Heart right ventricle (tissue), 16 donors: ENCODE measurements at regions not wholly inside any gene's neighbourhood (a gene's known extent, or its start where the extent isn't known, plus 50 kb on each side); places are given as distances from the start of the nearest gene placed in this dataset.

Experiments
- ATAC-seq, 8 donors: fragments of 200-7000 bp; cut with Tn5 transposase; one replicate each; pipeline ENCODE4 v1.9.1; 2020; ENCODE audit warnings: mild to moderate bottlenecking in 8 of 8, moderate library complexity in 8 of 8, moderate number of reproducible peaks in 1 of 8
- DNase-seq, 2 donors: peaks; one replicate each; pipeline ENCODE4 v3.0.0-alpha.2; 2020
- H3K27ac ChIP-seq, 10 donors: fragments of 200-600 bp; sonication (generic) in 2 of 10; one replicate each; pipeline versions ENCODE4 v1.5.0 to v1.8.0; 2020 to 2022; ENCODE audit warnings: mild to moderate bottlenecking in 3 of 10
- H3K27me3 ChIP-seq, 7 donors: fragments of 200-600 bp; one replicate each; pipeline ENCODE4 v1.8.0; 2021 to 2022; ENCODE audit warnings: mild to moderate bottlenecking in 2 of 7
- H3K36me3 ChIP-seq, 9 donors: fragments of 200-600 bp; sonication (generic) in 1 of 9; one replicate each; pipeline versions ENCODE4 v1.5.0 to v1.8.0; 2020 to 2022; ENCODE audit warnings: mild to moderate bottlenecking in 2 of 9
- H3K4me1 ChIP-seq, 9 donors: fragments of 200-600 bp; sonication (generic) in 1 of 9; one replicate each; pipeline versions ENCODE4 v1.5.0 to v1.8.0; 2020 to 2022; ENCODE audit warnings: mild to moderate bottlenecking in 4 of 9
- H3K4me3 ChIP-seq, 10 donors: fragments of 200-600 bp; sonication (generic) in 2 of 10; one replicate each; pipeline versions ENCODE4 v1.5.0 to v1.8.0; 2020 to 2022; ENCODE audit warnings: mild to moderate bottlenecking in 7 of 10, moderate library complexity in 2 of 10
- H3K9me3 ChIP-seq, 11 donors: fragments of 200-600 bp in 10 of 11; sonication (generic) in 2 of 11; one replicate each; pipeline versions ENCODE4 v1.5.0 to v1.8.0; 2013 to 2022; ENCODE audit warnings: mild to moderate bottlenecking in 2 of 11, control low read depth in 1 of 11, moderate library complexity in 1 of 11
- CTCF ChIP-seq, 9 donors: fragments of 200-600 bp; sonication (generic) in 2 of 9; IDR thresholded peaks; one replicate each; pipeline versions ENCODE4 v1.5.0 to v1.8.0; 2021 to 2022; ENCODE audit warnings: antibody characterized with exemption in 9 of 9, mild to moderate bottlenecking in 5 of 9, moderate library complexity in 1 of 9
- WGBS, 2 donors: extraction: QIAGEN DNeasy Blood & Tissue Kit; methylation state at CpG; one replicate each; pipeline ENCODE4 v1.1.7; 2013; ENCODE audit warnings: inconsistent platforms in 1 of 2; 5-methylcytosine and 5-hydroxymethylcytosine counted together
- intact Hi-C, 10 donors: fragments of 100-400 bp; cut with DNase I; formaldehyde crosslinking; loops; one replicate each; pipeline versions ENCODE4 v1.11.1 to v1.14.2; 2022
- donor health status: Arrhythmogenic right ventricular cardiomyopathy.
- donor health status: ischemic (EF 13 %, LVEDD 7.1; RV severe dilation, severe dysfunction).
- donor health status: healthy with polysubstance abuse.
- donor health status: DM: no; HTN: yes; CAD: no.
- donor health status: DM: no; HTN: no; CAD: no.
- donor health status: ischemic (EF 25% LVEDD 6.9; RV normal size, moderate dysfunction).
- donor health status: ischemic (EF 25% LVEDD 5.7; RV mildly dilated, moderate dysfunction).
- donor health status: healthy.
- donor health status: DM: yes; HTN: yes; CAD: no.
- donor health status: Ischemic cardiomyopathy.
- donor health status: ischemic (EF 35%, LVEDD 5.7; RV mildly dilated, moderate dysfunction).
- donor health status: nonischemic (EF 11% LVEDD 7.7; RV severe dilation, severe dysfunction).
- donor health status: DM: yes; HTN: yes; CAD: no.
- donor health status: PGD.
- donor health status: ischemic (EF 29% LVEDD 5.4; RV normal size, mild dysfunction).
- donor health status: nonischemic (EF 23%, LVEDD 6.1; RV moderate dilation, normal function).

- ATAC-seq (peak in 6 of 8 donors; percentile 6 to 51 (median 32)), DNase-seq (no peak)
- Histone ChIP-seq H3K9me3 (no peaks in the 10 kb centered on the region), H3K27ac (peak overlapping the region in 9 of 10 donors; percentile 32 to 77 (median 50)), H3K27me3 (no peaks in the 10 kb centered on the region), H3K4me3 (no peak overlapping the region), H3K4me1 (peaks cover 5 to 60% (median 53%) of the 10 kb centered on the region in 9 donors), H3K36me3 (no peaks in the 10 kb centered on the region)
- TF ChIP-seq CTCF (IDR thresholded peaks at IDR 0.05), result no peak
- WGBS, 2 donors, result 54 to 71% methylated on average over 2 of the region's 2 CpGs
- intact Hi-C loops, result loop anchor here in 3 of 10 donors (5.0 to 10.0 kb wide), 2 partner anchors 47 to 69 kb away; partner anchors contain the start of gene CD44 (in 2 of the 3)
Observed at GRCh38 chr11:35088226-35088625, 50.7 kb upstream of the CD44 start.

- intact Hi-C loops, result loop anchor here in 3 of 10 donors (5.0 to 10.0 kb wide), 2 partner anchors 46 to 69 kb away; partner anchors contain the start of gene CD44 (in 2 of the 3)
- H3K36me3 ChIP-seq, result no peaks in the 10 kb centered on the region
- ATAC-seq, result peak in 3 of 8 donors; percentile 2 to 25 (median 18)
- peaks cover 5 to 55% (median 49%) of the 10 kb centered on the region in 9 donors for H3K4me1 ChIP-seq
- no peaks in the 10 kb centered on the region for H3K9me3 ChIP-seq
- DNase-seq, result no peak
- no peak for TF ChIP-seq CTCF (IDR thresholded peaks at IDR 0.05)
- H3K27ac ChIP-seq, result peak overlapping the region in 8 of 10 donors; percentile 40 to 77 (median 50)
- H3K4me3 ChIP-seq, result no peak overlapping the region
- no peaks in the 10 kb centered on the region for H3K27me3 ChIP-seq
- 82 to 87% methylated on average over 4 of the region's 4 CpGs for WGBS, 2 donors
Observed at GRCh38 chr11:35088676-35089075, 50.3 kb upstream of the CD44 start.
